NCI-H69 (cell line): ENCODE measurements at regions not wholly inside any gene's neighbourhood (a gene's known extent, or its start where the extent isn't known, plus 50 kb on each side); places are given as distances from the start of the nearest gene placed in this dataset.

Experiments
- DNase-seq: peaks from one replicate; lab custom pipeline; 2025; lab: John Stamatoyannopoulos, UW

- no peak for DNase-seq
These were observed 460.2 kb upstream of the FAT1 start for GRCh38 chr4:187183826-187184225.

GRCh38 chr4:187184508-187184907 is 460.9 kb upstream of the FAT1 start:
- DNase-seq = peak; percentile 95

DNA sequence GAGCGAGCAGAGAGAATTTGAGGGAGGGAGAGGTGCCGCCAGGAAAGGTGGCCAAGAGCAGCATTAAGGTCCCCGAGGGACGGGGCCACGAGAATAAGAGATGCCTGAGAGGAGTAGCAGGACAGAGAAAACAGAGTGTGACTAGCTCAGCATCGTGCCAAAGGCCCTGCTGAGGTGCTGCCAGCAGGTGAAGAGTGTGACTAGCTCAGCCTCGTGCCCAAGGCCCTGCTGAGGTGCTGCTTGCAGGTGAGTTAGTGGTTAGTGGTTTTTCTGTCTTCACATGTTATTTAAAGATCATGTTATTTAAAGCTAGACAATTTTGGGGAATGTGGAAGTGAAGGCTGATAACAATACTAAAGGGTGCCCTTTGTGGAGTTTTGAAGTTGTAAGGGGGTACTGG is 464.5 kb upstream of the FAT1 start:
- peak; percentile 13 for DNase-seq

DNA sequence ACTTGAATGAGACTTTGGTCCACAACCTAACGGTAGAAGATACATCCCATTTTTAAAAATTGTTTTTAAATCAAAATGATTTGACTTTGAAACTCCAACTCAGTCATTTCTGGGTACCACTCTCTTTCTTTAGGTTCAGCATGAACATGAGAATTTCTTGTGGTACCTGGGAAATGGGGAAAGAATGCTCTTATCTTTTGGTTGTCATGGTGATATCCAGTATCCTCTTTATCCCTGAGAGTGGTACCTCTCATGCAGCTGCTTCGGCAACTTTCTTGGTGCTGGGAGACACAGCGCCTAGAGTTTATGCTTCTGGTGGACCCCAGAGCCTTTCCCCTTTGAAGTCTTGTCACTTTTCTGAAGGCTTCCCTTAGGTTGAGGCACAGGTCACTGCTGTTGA is 465.1 kb upstream of the FAT1 start:
- no peak for DNase-seq

GRCh38 chr4:187190390-187190789 is 466.7 kb upstream of the FAT1 start:
- no peak for DNase-seq

GRCh38 chr4:187191676-187192075 is 468.0 kb upstream of the FAT1 start:
- DNase-seq = no peak

- no peak for DNase-seq
These were observed 468.6 kb upstream of the FAT1 start for GRCh38 chr4:187192266-187192665.

GRCh38 chr4:187193141-187193540 is 469.5 kb upstream of the FAT1 start:
- DNase-seq = no peak

- peak; percentile 66 for DNase-seq
These were observed 480.8 kb upstream of the FAT1 start for GRCh38 chr4:187204389-187204918.

DNA sequence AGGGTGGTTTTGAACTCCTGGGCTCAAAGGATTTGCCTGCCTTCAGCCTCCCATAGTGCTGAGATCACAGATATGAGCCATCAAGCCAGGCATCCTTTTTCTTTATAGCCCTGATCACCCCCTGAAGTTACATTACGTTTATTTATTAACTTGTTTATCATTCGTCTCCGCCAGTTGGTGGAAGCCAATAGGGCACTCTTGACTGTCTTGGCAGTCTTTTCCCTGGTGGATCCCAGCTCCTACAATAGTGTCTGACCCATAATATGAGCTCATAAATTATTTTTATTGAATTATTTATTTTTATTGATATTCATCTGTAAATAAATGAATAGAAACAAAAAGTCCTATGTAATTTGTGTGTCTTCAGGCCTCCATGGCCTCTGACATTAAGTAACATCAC is 484.3 kb upstream of the FAT1 start:
- no peak for DNase-seq

GRCh38 chr4:187208651-187209050 is 485.0 kb upstream of the FAT1 start:
- DNase-seq = no peak

GRCh38 chr4:187209921-187210613 is 486.4 kb upstream of the FAT1 start:
- no peak for DNase-seq

- no peak for DNase-seq
These were observed 488.9 kb upstream of the FAT1 start for GRCh38 chr4:187212446-187213080.

GRCh38 chr4:187215438-187215837 is 491.8 kb upstream of the FAT1 start:
- no peak for DNase-seq

GRCh38 chr4:187218705-187219245 is 495.1 kb upstream of the FAT1 start:
- no peak for DNase-seq

DNA sequence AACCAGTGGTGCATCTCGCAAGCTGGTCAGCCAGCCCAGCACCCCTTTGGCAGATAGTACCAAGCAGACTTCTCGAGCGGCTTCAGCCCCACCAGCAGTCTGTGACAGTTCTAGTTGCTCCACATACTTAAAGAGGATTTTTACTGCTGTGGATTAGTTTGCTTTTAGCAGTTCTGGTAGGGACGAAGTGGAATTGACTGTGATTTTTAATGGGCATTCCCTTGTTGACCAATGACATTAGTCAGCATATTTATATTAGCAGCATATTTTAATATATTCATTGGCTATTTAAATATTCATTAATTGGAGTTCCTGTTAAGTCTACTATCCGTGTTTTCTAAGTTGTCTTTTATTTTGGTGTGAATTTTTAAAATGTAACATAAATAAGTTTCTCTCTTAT is 500.9 kb upstream of the FAT1 start:
- no peak for DNase-seq

- DNase-seq = no peak
These were observed 504.4 kb upstream of the FAT1 start for GRCh38 chr4:187227907-187228704.

GRCh38 chr4:187232196-187232595 is 508.5 kb upstream of the FAT1 start:
- peak; percentile 83 for DNase-seq

GRCh38 chr4:187232796-187233195 is 509.1 kb upstream of the FAT1 start:
- peak; percentile 41 for DNase-seq

- DNase-seq = peak; percentile 88
These were observed 512.0 kb upstream of the FAT1 start for GRCh38 chr4:187235456-187236170.

DNA sequence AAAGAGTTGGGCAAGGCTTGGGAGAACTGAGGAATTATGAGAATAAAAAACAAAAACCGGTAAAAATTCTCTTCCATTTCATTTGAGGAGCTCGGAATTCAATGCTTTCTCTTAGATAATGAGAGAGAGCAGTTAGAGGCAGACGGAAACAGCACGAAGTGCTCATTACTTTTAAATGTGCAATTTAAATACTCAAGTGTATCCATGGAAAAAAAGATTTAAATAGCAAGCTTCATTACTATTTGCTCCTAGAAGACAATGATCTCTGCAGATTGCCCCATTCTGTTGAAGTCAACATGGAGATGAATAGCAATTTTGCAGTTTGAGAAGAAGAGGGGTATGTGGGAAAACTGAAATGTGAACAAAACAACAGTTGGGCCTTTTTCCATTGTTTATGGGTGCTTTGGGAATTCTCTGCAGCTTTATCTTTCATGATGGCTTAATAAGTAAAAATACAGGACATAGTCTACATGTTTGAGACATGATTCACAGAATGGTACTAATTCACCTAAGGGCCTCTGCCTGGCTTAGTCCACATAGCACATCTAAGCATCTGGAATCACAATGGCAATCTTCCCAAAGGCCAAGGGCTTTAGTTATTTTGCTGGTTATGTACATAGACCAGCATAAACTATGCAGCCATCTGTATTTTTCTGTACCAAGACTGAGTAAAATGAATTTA is 512.7 kb upstream of the FAT1 start:
- DNase-seq = peak; percentile 14
